HEK293T (cell line): ENCODE measurements at regions not wholly inside any gene's neighbourhood (a gene's known extent, or its start where the extent isn't known, plus 50 kb on each side); places are given as distances from the start of the nearest gene placed in this dataset.

Experiments used
- CTCF ChIA-PET: fragments of 350-600 bp; formaldehyde crosslinking; extraction: SDS; loops from one replicate; lab custom pipeline; 2021; ENCODE audit warnings: antibody characterized with exemption, inconsistent platforms; lab: Yijun Ruan, JAX
- POLR2A ChIA-PET: fragments of 350-600 bp; formaldehyde crosslinking; extraction: SDS; loops from one replicate; lab custom pipeline; 2020; ENCODE audit warnings: antibody characterized with exemption, inconsistent platforms; lab: Yijun Ruan, JAX
- DNase-seq: peaks from one replicate; pipeline ENCODE4 v3.0.0; 2012; ENCODE audit warnings: mixed read lengths; ENCODE audit errors: extremely low spot score
- ARNT ChIP-seq: fragments of 450-650 bp; IDR thresholded peaks from 2 replicates; pipeline ENCODE4 v1.6.1; 2017; ENCODE audit warnings: mild to moderate bottlenecking
- BHLHE40 ChIP-seq: fragments of 450-650 bp; IDR thresholded peaks from 2 replicates; pipeline ENCODE4 v1.6.1; 2016; ENCODE audit warnings: mild to moderate bottlenecking, moderate library complexity, borderline replicate concordance
- CTBP1 ChIP-seq: fragments of 450-650 bp; IDR thresholded peaks from 2 replicates; pipeline ENCODE4 v1.6.1; 2016; ENCODE audit warnings: borderline replicate concordance
- ELF4 ChIP-seq: fragments of 450-650 bp; IDR thresholded peaks from 2 replicates; pipeline ENCODE4 v1.6.1; 2017; ENCODE audit warnings: antibody characterized with exemption
- FOXA1 ChIP-seq: fragments of 450-650 bp; IDR thresholded peaks from 2 replicates; pipeline ENCODE4 v1.6.1; 2016; ENCODE audit warnings: mild to moderate bottlenecking
- FOXK2 ChIP-seq: fragments of 450-650 bp; IDR thresholded peaks from 2 replicates; pipeline ENCODE4 v1.6.1; 2016; ENCODE audit warnings: mild to moderate bottlenecking
- FOXM1 ChIP-seq: fragments of 450-650 bp; IDR thresholded peaks from 2 replicates; pipeline ENCODE4 v1.6.1; 2017; ENCODE audit warnings: mild to moderate bottlenecking, borderline replicate concordance
- HDGF ChIP-seq: fragments of 450-650 bp; IDR thresholded peaks from 2 replicates; pipeline ENCODE4 v1.6.1; 2017; ENCODE audit warnings: antibody characterized with exemption, borderline replicate concordance
- L3MBTL2 ChIP-seq: fragments of 450-650 bp; conservative IDR thresholded peaks from 2 replicates; pipeline ENCODE4 v1.6.1; 2016; ENCODE audit warnings: mild to moderate bottlenecking
- LEF1 ChIP-seq: fragments of 450-650 bp; IDR thresholded peaks from 2 replicates; pipeline ENCODE4 v1.6.1; 2017; ENCODE audit warnings: mild to moderate bottlenecking, borderline replicate concordance
- NFRKB ChIP-seq: fragments of 450-650 bp; IDR thresholded peaks from 2 replicates; pipeline ENCODE4 v1.6.1; 2016; ENCODE audit warnings: mild to moderate bottlenecking, moderate library complexity
- PKNOX1 ChIP-seq: fragments of 450-650 bp; IDR thresholded peaks from 2 replicates; pipeline ENCODE4 v1.6.1; 2016
- SP1 ChIP-seq: fragments of 450-650 bp; IDR thresholded peaks from 2 replicates; pipeline ENCODE4 v1.6.1; 2017
- SUZ12 ChIP-seq: fragments of 450-650 bp; IDR thresholded peaks from 2 replicates; pipeline ENCODE4 v1.6.1; 2016; ENCODE audit warnings: mild to moderate bottlenecking
- TARDBP ChIP-seq: fragments of 450-650 bp; IDR thresholded peaks from 2 replicates; pipeline ENCODE4 v1.6.1; 2016
- ZNF384 ChIP-seq: fragments of 450-650 bp; IDR thresholded peaks from 2 replicates; pipeline ENCODE4 v1.6.1; 2016

DNA sequence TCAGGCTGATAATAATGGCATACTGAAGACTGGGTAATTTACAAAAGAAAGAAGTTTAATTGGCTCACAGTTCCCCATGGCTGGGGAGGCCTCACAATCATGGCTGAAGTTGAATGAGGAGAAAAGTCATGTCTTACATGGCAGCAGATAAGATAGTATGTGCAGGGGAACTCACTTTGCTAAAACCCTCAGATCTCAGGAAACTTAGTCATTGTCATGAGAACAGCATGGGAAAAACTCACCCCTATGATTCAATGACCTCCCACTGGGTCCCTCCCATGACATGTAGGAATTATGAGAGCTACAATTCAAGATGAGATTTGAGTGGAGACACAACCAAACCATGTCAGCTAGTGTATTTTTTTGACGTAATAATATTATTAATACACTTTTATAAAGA is 149.8 kb upstream of the BOD1L1 start:
- no peak for DNase-seq
- POLR2A ChIA-PET: no interaction called here
- TF ChIP-seq FOXA1 (no peak), ARNT (no peak), PKNOX1 (no peak), SUZ12 (no peak), SP1 (no peak)
- CTCF ChIA-PET: no interaction called here

GRCh38 chr4:13778367-13778766 is 150.8 kb upstream of the BOD1L1 start:
- DNase-seq: no peak
- TF ChIP-seq SP1: no peak
- no peak for TF ChIP-seq BHLHE40
- TF ChIP-seq PKNOX1: no peak
- no peak for TF ChIP-seq FOXK2
- no peak for TF ChIP-seq LEF1
- no peak for TF ChIP-seq CTBP1
- no peak for TF ChIP-seq ARNT
- no peak for TF ChIP-seq HDGF
- no peak for TF ChIP-seq NFRKB
- no peak for TF ChIP-seq L3MBTL2
- no peak for TF ChIP-seq SUZ12
- TF ChIP-seq FOXM1: no peak
- no peak for TF ChIP-seq FOXA1
- TF ChIP-seq ELF4: no peak
- TF ChIP-seq TARDBP: no peak
- TF ChIP-seq ZNF384: no peak
- CTCF ChIA-PET: no interaction called here
- POLR2A ChIA-PET: no interaction called here

DNA sequence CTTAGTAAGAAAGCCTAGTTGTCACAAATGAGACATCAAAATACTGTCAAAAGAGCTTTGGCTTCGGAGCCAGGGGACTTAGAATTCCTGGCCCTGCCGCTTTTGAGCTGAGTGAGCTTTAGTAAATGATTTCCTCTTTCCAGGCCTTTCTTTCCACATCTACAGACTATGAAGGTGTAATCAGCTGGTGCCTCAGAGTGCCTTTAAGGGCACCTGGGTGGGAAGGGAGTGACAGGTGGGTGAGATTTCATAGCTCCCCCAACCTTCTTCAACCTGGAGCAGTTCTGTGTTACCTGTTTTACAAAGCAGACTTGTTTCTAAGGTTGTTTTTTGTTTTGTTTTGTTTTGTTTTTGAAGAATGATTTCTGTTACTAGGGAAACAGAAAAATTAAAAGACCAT is 154.7 kb upstream of the BOD1L1 start:
- CTCF ChIA-PET: no interaction called here
- no peak for DNase-seq
- POLR2A ChIA-PET: no interaction called here
- TF ChIP-seq FOXM1 (no peak), HDGF (no peak), TARDBP (no peak), SP1 (no peak), L3MBTL2 (no peak), ZNF384 (no peak), FOXA1 (no peak), CTBP1 (no peak), BHLHE40 (no peak), NFRKB (no peak), PKNOX1 (no peak), LEF1 (no peak), ARNT (no peak)

DNA sequence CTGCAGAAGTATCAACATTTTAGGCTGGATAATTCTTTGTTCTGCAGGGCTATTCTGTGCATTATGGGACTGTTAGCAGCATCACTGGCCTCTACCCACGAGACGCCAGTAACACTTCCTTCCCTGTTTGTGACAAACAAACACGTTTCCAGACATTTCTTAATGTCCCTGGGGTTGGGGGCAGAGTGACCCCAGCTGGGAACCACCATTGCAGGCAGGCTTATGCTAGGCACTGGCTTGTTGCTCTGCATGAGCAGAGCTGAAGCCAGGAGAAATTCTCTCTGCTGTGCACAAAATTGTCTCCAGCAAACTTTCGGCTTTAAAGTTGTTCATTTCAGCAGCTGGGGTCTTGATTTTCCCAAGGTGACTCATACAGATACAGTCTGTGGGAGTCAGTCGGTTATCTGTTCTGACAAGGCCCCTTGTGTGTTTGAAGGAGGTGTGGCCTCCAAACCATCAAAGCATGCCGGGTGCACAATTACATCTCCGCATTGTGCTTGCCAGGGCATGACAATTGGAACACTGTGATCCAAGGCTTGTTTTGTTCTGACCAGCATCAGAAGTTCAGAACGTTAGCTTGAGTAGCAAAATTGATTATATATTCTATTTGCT is 156.4 kb upstream of the BOD1L1 start:
- DNase-seq: no peak
- TF ChIP-seq FOXA1 (no peak), CTBP1 (no peak), SUZ12 (no peak), SP1 (no peak), HDGF (no peak), ZNF384 (no peak), NFRKB (no peak), ARNT (no peak)
- POLR2A ChIA-PET: no interaction called here
- CTCF ChIA-PET: no interaction called here

DNA sequence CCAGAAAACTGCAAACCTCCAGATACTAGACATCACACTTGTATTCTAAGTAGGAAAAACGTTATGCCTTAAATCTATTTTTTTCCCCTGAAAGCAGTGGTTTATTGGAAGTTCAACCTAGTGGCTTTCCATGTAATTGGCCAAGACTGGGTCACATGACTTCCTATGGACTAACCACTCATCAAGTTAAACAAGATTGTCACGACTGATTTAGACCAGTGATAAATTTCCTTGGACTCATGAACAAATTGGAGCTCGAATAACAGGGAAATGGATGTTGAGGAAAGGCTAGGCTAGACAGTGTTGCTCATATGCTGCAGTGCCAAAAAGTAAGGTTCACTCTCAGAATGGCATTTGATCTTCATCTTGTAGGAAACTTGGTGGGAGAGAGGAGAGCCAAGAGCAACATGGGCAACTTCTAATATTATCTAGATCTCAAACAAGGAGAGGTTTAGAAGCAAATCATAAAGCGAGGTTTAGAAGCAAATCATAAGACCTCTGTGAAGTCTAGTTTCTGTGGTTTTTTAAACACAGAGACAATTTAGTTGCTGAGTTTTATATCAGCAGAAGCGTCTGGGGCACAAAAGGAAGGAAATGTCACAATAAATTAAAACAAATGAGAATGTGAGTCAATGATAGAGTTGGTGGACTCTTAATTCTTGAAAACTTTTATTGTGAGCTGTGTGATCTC is 165.6 kb upstream of the BOD1L1 start:
- CTCF ChIA-PET: no interaction called here
- TF ChIP-seq FOXA1: no peak
- no peak for TF ChIP-seq SP1
- TF ChIP-seq TARDBP: no peak
- TF ChIP-seq BHLHE40: no peak
- TF ChIP-seq SUZ12: no peak
- TF ChIP-seq FOXM1: no peak
- TF ChIP-seq ELF4: no peak
- no peak for TF ChIP-seq CTBP1
- TF ChIP-seq L3MBTL2: no peak
- no peak for TF ChIP-seq LEF1
- TF ChIP-seq FOXK2: no peak
- no peak for TF ChIP-seq NFRKB
- TF ChIP-seq ARNT: no peak
- TF ChIP-seq ZNF384: no peak
- no peak for DNase-seq
- POLR2A ChIA-PET: no interaction called here

GRCh38 chr4:13794819-13795565 is 167.5 kb upstream of the BOD1L1 start:
- ChIA-PET POLR2A (no interaction called here), CTCF (no interaction called here)
- TF ChIP-seq PKNOX1 (no peak), BHLHE40 (no peak), FOXK2 (no peak), L3MBTL2 (no peak), CTBP1 (no peak), NFRKB (no peak), ARNT (no peak), SP1 (no peak), LEF1 (no peak), FOXM1 (no peak), ELF4 (no peak), SUZ12 (no peak), ZNF384 (no peak), HDGF (no peak), FOXA1 (no peak), TARDBP (no peak)
- no peak for DNase-seq
